ENCODE measurements at regions not wholly inside any gene's neighbourhood (a gene's known extent, or its start where the extent isn't known, plus 50 kb on each side); places are given as distances from the start of the nearest gene placed in this dataset.
A peak's percentile ranks its signal among the peaks of the same experiment; 100 is the strongest.

- Histone ChIP-seq H3K9me3 (ENCODE audit: insufficient read depth, low read length) (no peaks in the 10 kb centered on the region), H3K27ac (ENCODE audit: low read length) (no peak overlapping the region), H3K4me2 (ENCODE audit: low read length) (no peak overlapping the region), H3K9ac (ENCODE audit: low read length) (no peak overlapping the region), H4K20me1 (ENCODE audit: insufficient read depth, low read length) (no peaks in the 10 kb centered on the region), H3K27me3 (ENCODE audit: low read depth, low read length) (no peaks in the 10 kb centered on the region), H3K79me2 (ENCODE audit: low read length) (no peaks in the 10 kb centered on the region), H2AFZ (ENCODE audit: low read depth, low read length) (no peak overlapping the region), H3K36me3 (replicated peaks; ENCODE audit: low read depth, low read length) (no peaks in the 10 kb centered on the region), H3K4me1 (ENCODE audit: low read length) (no peaks in the 10 kb centered on the region), H3K4me3 (ENCODE audit: low read length) (no peak overlapping the region)
- no peak for TF ChIP-seq EZH2phosphoT487 (IDR thresholded peaks at IDR 0.05; ENCODE audit: low read depth)
- TF ChIP-seq CTCF (IDR thresholded peaks at IDR 0.05; ENCODE audit: low read depth, low read length) = no peak
Observed at GRCh38 chr6:71222671-71223070, 65.9 kb upstream of the OGFRL1 start.

- Histone ChIP-seq H3K79me2 (ENCODE audit: low read length) (no peaks in the 10 kb centered on the region), H4K20me1 (ENCODE audit: insufficient read depth, low read length) (no peaks in the 10 kb centered on the region), H3K4me3 (ENCODE audit: low read length) (no peak overlapping the region), H2AFZ (ENCODE audit: low read depth, low read length) (no peak overlapping the region), H3K4me1 (ENCODE audit: low read length) (peaks cover 7% of the 10 kb centered on the region), H3K9ac (ENCODE audit: low read length) (no peak overlapping the region), H3K4me2 (ENCODE audit: low read length) (no peak overlapping the region), H3K27ac (ENCODE audit: low read length) (no peak overlapping the region), H3K9me3 (ENCODE audit: insufficient read depth, low read length) (no peaks in the 10 kb centered on the region), H3K36me3 (replicated peaks; ENCODE audit: low read depth, low read length) (no peaks in the 10 kb centered on the region), H3K27me3 (ENCODE audit: low read depth, low read length) (no peaks in the 10 kb centered on the region)
- TF ChIP-seq EZH2phosphoT487 (IDR thresholded peaks at IDR 0.05; ENCODE audit: low read depth) (no peak), CTCF (IDR thresholded peaks at IDR 0.05; ENCODE audit: low read depth, low read length) (no peak)
Observed at GRCh38 chr6:71224011-71224410, 64.6 kb upstream of the OGFRL1 start.

GRCh38 chr6:71226151-71226550, 62.5 kb upstream of the OGFRL1 start:
- Histone ChIP-seq H2AFZ (ENCODE audit: low read depth, low read length) (no peak overlapping the region), H3K9me3 (ENCODE audit: insufficient read depth, low read length) (no peaks in the 10 kb centered on the region), H3K9ac (ENCODE audit: low read length) (no peak overlapping the region), H3K4me1 (ENCODE audit: low read length) (peaks cover 7% of the 10 kb centered on the region), H3K4me3 (ENCODE audit: low read length) (no peak overlapping the region), H3K79me2 (ENCODE audit: low read length) (no peaks in the 10 kb centered on the region), H3K36me3 (replicated peaks; ENCODE audit: low read depth, low read length) (no peaks in the 10 kb centered on the region), H3K27ac (ENCODE audit: low read length) (no peak overlapping the region), H3K4me2 (ENCODE audit: low read length) (no peak overlapping the region), H3K27me3 (ENCODE audit: low read depth, low read length) (no peaks in the 10 kb centered on the region), H4K20me1 (ENCODE audit: insufficient read depth, low read length) (no peaks in the 10 kb centered on the region)
- TF ChIP-seq EZH2phosphoT487 (IDR thresholded peaks at IDR 0.05; ENCODE audit: low read depth) = no peak
- no peak for TF ChIP-seq CTCF (IDR thresholded peaks at IDR 0.05; ENCODE audit: low read depth, low read length)

- Histone ChIP-seq H3K9me3 (ENCODE audit: insufficient read depth, low read length) (no peaks in the 10 kb centered on the region), H3K4me3 (ENCODE audit: low read length) (no peak overlapping the region), H3K9ac (ENCODE audit: low read length) (no peak overlapping the region), H3K4me1 (ENCODE audit: low read length) (peaks cover 16% of the 10 kb centered on the region), H2AFZ (ENCODE audit: low read depth, low read length) (no peak overlapping the region), H3K4me2 (ENCODE audit: low read length) (peak overlapping the region; percentile 20), H4K20me1 (ENCODE audit: insufficient read depth, low read length) (no peaks in the 10 kb centered on the region), H3K79me2 (ENCODE audit: low read length) (no peaks in the 10 kb centered on the region), H3K27me3 (ENCODE audit: low read depth, low read length) (no peaks in the 10 kb centered on the region), H3K27ac (ENCODE audit: low read length) (no peak overlapping the region), H3K36me3 (replicated peaks; ENCODE audit: low read depth, low read length) (no peaks in the 10 kb centered on the region)
- TF ChIP-seq CTCF (IDR thresholded peaks at IDR 0.05; ENCODE audit: low read depth, low read length) (no peak), EZH2phosphoT487 (IDR thresholded peaks at IDR 0.05; ENCODE audit: low read depth) (no peak)
Observed at GRCh38 chr6:71228461-71229041, 60.1 kb upstream of the OGFRL1 start.
